Stomach (tissue), 8 donors: ENCODE measurements at regions not wholly inside any gene's neighbourhood (a gene's known extent, or its start where the extent isn't known, plus 50 kb on each side); places are given as distances from the start of the nearest gene placed in this dataset.

Experiments used
- DNase-seq, 2 donors: peaks; one replicate each; pipeline versions ENCODE4 v3.0.0 to v3.0.0-alpha.2; 2013 to 2019
- H3K27ac ChIP-seq, 5 donors: fragments of 200-600 bp in 4 of 5; sonication (generic) in 4 of 5; one replicate each; pipeline ENCODE4 v1.5.1; 2013 to 2019; ENCODE audit warnings: mild to moderate bottlenecking in 1 of 5, moderate library complexity in 1 of 5
- H3K27me3 ChIP-seq, 3 donors: fragments of 200-600 bp; sonication (generic); one replicate each; pipeline ENCODE4 v1.5.1; 2017 to 2019; ENCODE audit warnings: mixed run types in 1 of 3
- H3K36me3 ChIP-seq, 4 donors: fragments of 200-600 bp; sonication (generic); 1 replicate in 3 of 4; 2 replicates in 1 of 4; pipeline ENCODE4 v1.5.1; 2016 to 2019
- H3K4me1 ChIP-seq, 4 donors: fragments of 200-600 bp; sonication (generic); one replicate each; pipeline ENCODE4 v1.5.1; 2016 to 2019
- H3K4me3 ChIP-seq, 4 donors: fragments of 200-600 bp; sonication (generic) in 3 of 4; one replicate each; pipeline ENCODE4 v1.5.1; 2016 to 2019; ENCODE audit warnings: mild to moderate bottlenecking in 1 of 4
- H3K9me3 ChIP-seq, 4 donors: fragments of 200-600 bp; sonication (generic); one replicate each; pipeline ENCODE4 v1.5.1; 2016 to 2019
- CTCF ChIP-seq, 7 experiments: fragments of 450-650 bp in 4 of 7; fragments of 200-600 bp in 3 of 7; sonication (generic) in 3 of 7; IDR thresholded peaks; one replicate each; pipeline ENCODE4 v1.5.1; 2016 to 2019; ENCODE audit warnings: antibody characterized with exemption in 7 of 7, control low read depth in 2 of 7, mild to moderate bottlenecking in 1 of 7
- EP300 ChIP-seq: sonication (generic); formaldehyde crosslinking; IDR thresholded peaks from one replicate; pipeline ENCODE4 v1.6.1; 2017; ENCODE audit warnings: antibody characterized with exemption
- POLR2A ChIP-seq, 4 donors: fragments of 450-650 bp; IDR thresholded peaks; one replicate each; pipeline ENCODE4 v1.6.1; 2016; ENCODE audit warnings: antibody characterized with exemption in 4 of 4, control low read depth in 2 of 4, mild to moderate bottlenecking in 1 of 4, moderate library complexity in 1 of 4
- POLR2AphosphoS5 ChIP-seq, 3 donors: sonication (generic); formaldehyde crosslinking; IDR thresholded peaks; one replicate each; pipeline ENCODE4 v1.6.1; 2016; ENCODE audit warnings: antibody characterized with exemption in 3 of 3
- WGBS, 5 donors: extraction: QIAGEN DNeasy Blood & Tissue Kit in 3 of 5; methylation state at CpG; one replicate each; pipeline versions ENCODE4 v1.1.5 to v1.1.7; 2013 to 2018; 5-methylcytosine and 5-hydroxymethylcytosine counted together
- intact Hi-C: fragments of 100-400 bp; cut with DNase I; formaldehyde crosslinking; loops from one replicate; pipeline ENCODE4 v1.15.1; 2023; ENCODE audit warnings: low total_unique reads
- donor health status: healthy with polysubstance abuse.
- donor health status: Bipolar disorder and iron deficiency.
- donor health status: healthy.

- TF ChIP-seq CTCF (IDR thresholded peaks at IDR 0.05), result no peak
- no peak for TF ChIP-seq POLR2AphosphoS5 (IDR thresholded peaks at IDR 0.05)
- no peak for TF ChIP-seq EP300
- TF ChIP-seq POLR2A (IDR thresholded peaks at IDR 0.05), result no peak
- Histone ChIP-seq H3K27me3 (no peaks in the 10 kb centered on the region), H3K36me3 (no peaks in the 10 kb centered on the region), H3K9me3 (peaks cover 0 to 26% (median 3%) of the 10 kb centered on the region in 4 donors), H3K4me1 (no peaks in the 10 kb centered on the region), H3K27ac (no peak overlapping the region), H3K4me3 (no peak overlapping the region)
- intact Hi-C loops, result no loop called here
- DNase-seq, result no peak
- WGBS, 5 donors, result 33 to 50% (median 40%) methylated on average over 1 of the region's 1 CpG
Measured at GRCh38 chr5:155679530-155679929, 647.4 kb upstream of the SGCD start.

- H3K4me3 ChIP-seq, result no peak overlapping the region
- H3K9me3 ChIP-seq, result peaks cover 0 to 7% (median 4%) of the 10 kb centered on the region in 4 donors
- intact Hi-C loops, result no loop called here
- TF ChIP-seq EP300, result no peak
- TF ChIP-seq POLR2AphosphoS5 (IDR thresholded peaks at IDR 0.05), result no peak
- TF ChIP-seq POLR2A (IDR thresholded peaks at IDR 0.05), result no peak
- H3K4me1 ChIP-seq, result no peaks in the 10 kb centered on the region
- H3K36me3 ChIP-seq, result no peaks in the 10 kb centered on the region
- no peaks in the 10 kb centered on the region for H3K27me3 ChIP-seq
- H3K27ac ChIP-seq, result no peak overlapping the region
- DNase-seq, result no peak
Measured at GRCh38 chr5:155684417-155684816, 642.5 kb upstream of the SGCD start.

GRCh38 chr5:155686131-155686530, 640.8 kb upstream of the SGCD start:
- WGBS, 5 donors, result 17 to 71% (median 63%) methylated on average over 1 of the region's 1 CpG
- Histone ChIP-seq H3K4me1 (no peaks in the 10 kb centered on the region), H3K9me3 (peaks cover 0 to 7% (median 0%) of the 10 kb centered on the region in 4 donors), H3K27ac (no peak overlapping the region), H3K27me3 (no peaks in the 10 kb centered on the region), H3K4me3 (no peak overlapping the region), H3K36me3 (no peaks in the 10 kb centered on the region)
- TF ChIP-seq CTCF (IDR thresholded peaks at IDR 0.05), result no peak
- no peak for TF ChIP-seq POLR2AphosphoS5 (IDR thresholded peaks at IDR 0.05)
- no peak for TF ChIP-seq POLR2A (IDR thresholded peaks at IDR 0.05)
- no peak for TF ChIP-seq EP300
- DNase-seq, result no peak
- intact Hi-C loops, result no loop called here

- WGBS, 5 donors, result 28 to 38% (median 29%) methylated on average over 1 of the region's 1 CpG
- intact Hi-C loops, result no loop called here
- DNase-seq, result no peak
Measured at GRCh38 chr5:155689406-155689805, 637.6 kb upstream of the SGCD start.

More at GRCh38 chr5:155689406-155689805, 637.6 kb upstream of the SGCD start:
- Histone ChIP-seq H3K27ac (no peak overlapping the region), H3K9me3 (peaks cover 0 to 7% (median 0%) of the 10 kb centered on the region in 4 donors), H3K4me1 (no peaks in the 10 kb centered on the region), H3K27me3 (no peaks in the 10 kb centered on the region), H3K4me3 (no peak overlapping the region), H3K36me3 (no peaks in the 10 kb centered on the region)
- TF ChIP-seq POLR2A (IDR thresholded peaks at IDR 0.05), result no peak
- TF ChIP-seq POLR2AphosphoS5 (IDR thresholded peaks at IDR 0.05), result no peak
- no peak for TF ChIP-seq EP300
- no peak for TF ChIP-seq CTCF (IDR thresholded peaks at IDR 0.05)
